ENCODE measurements at regions not wholly inside any gene's neighbourhood (a gene's known extent, or its start where the extent isn't known, plus 50 kb on each side); places are given as distances from the start of the nearest gene placed in this dataset.
A peak's percentile ranks its signal among the peaks of the same experiment; 100 is the strongest.

DNA sequence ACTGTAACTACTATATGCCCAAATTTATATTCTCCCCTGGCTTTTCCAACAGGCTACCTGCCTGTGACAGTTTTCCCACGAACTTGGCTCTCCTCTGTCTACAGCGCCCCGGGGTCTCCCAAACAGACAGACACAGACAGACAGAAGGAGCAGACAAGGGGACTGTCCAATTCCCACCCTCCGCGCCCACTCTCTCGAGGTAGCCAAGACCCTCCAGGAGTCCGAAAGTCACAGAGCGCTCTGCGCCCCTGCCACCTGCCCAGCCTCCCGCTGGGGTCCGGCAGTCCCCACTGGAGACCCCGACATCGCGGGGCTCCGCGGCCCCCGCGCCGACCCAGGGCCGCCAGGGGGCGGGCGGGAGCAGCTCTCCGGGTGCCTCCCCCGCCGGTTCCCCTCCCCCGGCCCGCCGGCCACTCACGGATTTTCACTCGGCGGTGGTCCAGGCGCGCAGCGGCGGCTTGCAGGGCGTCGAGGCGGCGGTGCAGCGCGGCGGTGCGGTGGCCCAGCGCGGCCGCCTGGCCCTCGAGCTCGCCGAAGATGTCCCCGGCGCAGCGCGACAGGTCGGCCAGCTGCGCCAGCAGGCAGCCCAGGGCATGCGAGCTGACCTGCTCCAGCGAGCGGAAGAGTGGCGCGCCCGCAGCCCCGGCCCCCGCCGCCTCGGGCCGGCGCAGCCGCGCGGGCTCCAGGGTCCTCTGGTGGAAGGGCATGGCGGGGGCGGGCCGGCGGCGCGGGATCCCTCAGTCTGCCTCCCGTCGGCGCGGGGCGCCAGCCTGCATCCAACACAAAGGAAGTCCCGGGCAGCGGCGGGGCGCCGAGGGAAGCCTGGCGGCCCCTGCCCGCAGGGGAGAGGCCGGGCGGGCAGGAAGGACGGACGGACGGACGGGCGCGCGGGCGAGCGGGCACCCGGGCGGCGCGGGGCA lies 81.3 kb upstream of the CCDC28A start (continued):
- TF ChIP-seq SIX1 (CRISPR knock-in tag; IDR thresholded peaks at IDR 0.05; ENCODE audit: borderline replicate concordance): no peak
- TF ChIP-seq KLF16 (CRISPR knock-in tag; IDR thresholded peaks at IDR 0.05): peak in 1 of 2 experiments; percentile 38; a peak in 1 of 4 replicates
- TF ChIP-seq BORCS8-MEF2B (CRISPR knock-in tag; IDR thresholded peaks at IDR 0.05): peak; percentile 81
- TF ChIP-seq ZNF644 (CRISPR knock-in tag; IDR thresholded peaks at IDR 0.05; ENCODE audit: low read depth): no peak
- no peak for TF ChIP-seq CSRNP2 (CRISPR knock-in tag; conservative IDR thresholded peaks at IDR 0.05; ENCODE audit: low read depth)
- TF ChIP-seq ZGPAT (CRISPR knock-in tag; IDR thresholded peaks at IDR 0.05): peak; percentile 55
- TF ChIP-seq EP300 (IDR thresholded peaks at IDR 0.05; ENCODE audit: low read depth in 2 of 2, low read length in 2 of 2): 0 out of 4 replicates have a peak, but pooled peaks of 1 of the 2 experiments have one; percentile 15
- TF ChIP-seq EP300 (CRISPR knock-in tag; IDR thresholded peaks at IDR 0.05; ENCODE audit: borderline replicate concordance): no peak
- TF ChIP-seq SMC3 (IDR thresholded peaks at IDR 0.05; ENCODE audit: low read length): peak; percentile 25; the same call in 1 of the 2 replicates
- peak; percentile 48; the same call in 1 of the 2 replicates for TF ChIP-seq SETDB1 (CRISPR knock-in tag; IDR thresholded peaks at IDR 0.05; ENCODE audit: borderline replicate concordance)
- TF ChIP-seq SKI (IDR thresholded peaks at IDR 0.05; ENCODE audit: partially characterized antibody): peak; percentile 70
- no peak for TF ChIP-seq SOX6 (IDR thresholded peaks at IDR 0.05)
- 0 out of 2 replicates have a peak, but pooled peaks have one; percentile 27 for TF ChIP-seq SOX6 (CRISPR knock-in tag; IDR thresholded peaks at IDR 0.05)
- TF ChIP-seq IKZF4 (CRISPR knock-in tag; IDR thresholded peaks at IDR 0.05; ENCODE audit: borderline replicate concordance, low read depth, not compliant biosample characterization): peak; percentile 77
- TF ChIP-seq SALL1 (CRISPR knock-in tag; IDR thresholded peaks at IDR 0.05): peak; percentile 77
- TF ChIP-seq, protein P1, sequence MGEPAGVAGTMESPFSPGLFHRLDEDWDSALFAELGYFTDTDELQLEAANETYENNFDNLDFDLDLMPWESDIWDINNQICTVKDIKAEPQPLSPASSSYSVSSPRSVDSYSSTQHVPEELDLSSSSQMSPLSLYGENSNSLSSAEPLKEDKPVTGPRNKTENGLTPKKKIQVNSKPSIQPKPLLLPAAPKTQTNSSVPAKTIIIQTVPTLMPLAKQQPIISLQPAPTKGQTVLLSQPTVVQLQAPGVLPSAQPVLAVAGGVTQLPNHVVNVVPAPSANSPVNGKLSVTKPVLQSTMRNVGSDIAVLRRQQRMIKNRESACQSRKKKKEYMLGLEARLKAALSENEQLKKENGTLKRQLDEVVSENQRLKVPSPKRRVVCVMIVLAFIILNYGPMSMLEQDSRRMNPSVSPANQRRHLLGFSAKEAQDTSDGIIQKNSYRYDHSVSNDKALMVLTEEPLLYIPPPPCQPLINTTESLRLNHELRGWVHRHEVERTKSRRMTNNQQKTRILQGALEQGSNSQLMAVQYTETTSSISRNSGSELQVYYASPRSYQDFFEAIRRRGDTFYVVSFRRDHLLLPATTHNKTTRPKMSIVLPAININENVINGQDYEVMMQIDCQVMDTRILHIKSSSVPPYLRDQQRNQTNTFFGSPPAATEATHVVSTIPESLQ (CRISPR knock-in tag; conservative IDR thresholded peaks at IDR 0.05): 0 out of 2 replicates have a peak, but pooled peaks have one; percentile 41
- peak; percentile 53 for TF ChIP-seq ZNF768 (CRISPR knock-in tag; IDR thresholded peaks at IDR 0.05)
- TF ChIP-seq NONO (IDR thresholded peaks at IDR 0.05): no peak
- TF ChIP-seq NONO (CRISPR knock-in tag; conservative IDR thresholded peaks at IDR 0.05): peak; percentile 64
- TF ChIP-seq SOX5 (CRISPR knock-in tag; IDR thresholded peaks at IDR 0.05; ENCODE audit: borderline replicate concordance): 0 out of 2 replicates have a peak, but pooled peaks have one; percentile 14
- TF ChIP-seq ZBTB7A (CRISPR knock-in tag; IDR thresholded peaks at IDR 0.05): peak; percentile 95
- peak; percentile 89 for TF ChIP-seq XRCC5 (optimal IDR thresholded peaks at IDR 0.05; ENCODE audit: low read length)
- TF ChIP-seq, protein P2, sequence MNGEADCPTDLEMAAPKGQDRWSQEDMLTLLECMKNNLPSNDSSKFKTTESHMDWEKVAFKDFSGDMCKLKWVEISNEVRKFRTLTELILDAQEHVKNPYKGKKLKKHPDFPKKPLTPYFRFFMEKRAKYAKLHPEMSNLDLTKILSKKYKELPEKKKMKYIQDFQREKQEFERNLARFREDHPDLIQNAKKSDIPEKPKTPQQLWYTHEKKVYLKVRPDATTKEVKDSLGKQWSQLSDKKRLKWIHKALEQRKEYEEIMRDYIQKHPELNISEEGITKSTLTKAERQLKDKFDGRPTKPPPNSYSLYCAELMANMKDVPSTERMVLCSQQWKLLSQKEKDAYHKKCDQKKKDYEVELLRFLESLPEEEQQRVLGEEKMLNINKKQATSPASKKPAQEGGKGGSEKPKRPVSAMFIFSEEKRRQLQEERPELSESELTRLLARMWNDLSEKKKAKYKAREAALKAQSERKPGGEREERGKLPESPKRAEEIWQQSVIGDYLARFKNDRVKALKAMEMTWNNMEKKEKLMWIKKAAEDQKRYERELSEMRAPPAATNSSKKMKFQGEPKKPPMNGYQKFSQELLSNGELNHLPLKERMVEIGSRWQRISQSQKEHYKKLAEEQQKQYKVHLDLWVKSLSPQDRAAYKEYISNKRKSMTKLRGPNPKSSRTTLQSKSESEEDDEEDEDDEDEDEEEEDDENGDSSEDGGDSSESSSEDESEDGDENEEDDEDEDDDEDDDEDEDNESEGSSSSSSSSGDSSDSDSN (CRISPR knock-in tag; IDR thresholded peaks at IDR 0.05): peak; percentile 80
